ENCODE measurements at regions not wholly inside any gene's neighbourhood (a gene's known extent, or its start where the extent isn't known, plus 50 kb on each side); places are given as distances from the start of the nearest gene placed in this dataset.

DNA sequence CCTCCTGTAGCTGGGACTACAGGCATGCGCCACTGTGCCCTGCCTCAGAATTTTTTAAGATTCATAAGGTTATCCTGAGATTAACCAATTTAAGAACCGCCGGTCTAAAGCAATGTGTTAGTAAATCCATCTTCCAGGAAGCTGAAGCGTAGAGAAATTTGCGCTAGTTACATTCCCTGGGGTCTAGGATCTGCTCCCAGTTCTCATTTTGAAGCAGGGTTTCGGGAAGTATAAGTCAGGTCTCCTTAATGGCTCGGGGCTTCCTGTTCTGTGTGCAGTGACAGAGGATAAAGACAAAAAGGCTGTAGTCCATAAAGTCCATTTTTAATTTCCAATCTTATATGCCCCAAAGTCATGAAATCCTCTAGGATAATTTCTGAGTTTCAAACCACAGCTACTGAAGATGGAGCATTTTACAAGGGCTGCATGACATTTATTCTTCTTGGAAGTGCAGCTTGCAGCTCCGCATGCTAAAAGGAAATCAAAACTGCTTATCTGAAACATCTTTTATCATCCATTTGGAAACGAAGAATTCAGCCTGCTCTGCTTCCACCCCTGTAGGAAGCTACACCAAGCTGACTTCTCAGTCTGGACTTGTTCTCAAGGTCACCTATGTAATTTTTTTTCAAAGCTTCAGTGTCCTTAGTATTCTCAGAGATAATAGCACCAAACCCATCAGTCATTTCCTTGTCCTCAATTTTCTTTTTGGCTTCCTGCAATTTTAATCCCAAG, 326.1 kb downstream of the PRL start:
- H3K4me1 ChIP-seq (ENCODE audit: insufficient read depth, low read length): peaks cover 27% of the 10 kb centered on the region
- no peak for ATAC-seq (ENCODE audit: insufficient read depth, low read depth)

DNA sequence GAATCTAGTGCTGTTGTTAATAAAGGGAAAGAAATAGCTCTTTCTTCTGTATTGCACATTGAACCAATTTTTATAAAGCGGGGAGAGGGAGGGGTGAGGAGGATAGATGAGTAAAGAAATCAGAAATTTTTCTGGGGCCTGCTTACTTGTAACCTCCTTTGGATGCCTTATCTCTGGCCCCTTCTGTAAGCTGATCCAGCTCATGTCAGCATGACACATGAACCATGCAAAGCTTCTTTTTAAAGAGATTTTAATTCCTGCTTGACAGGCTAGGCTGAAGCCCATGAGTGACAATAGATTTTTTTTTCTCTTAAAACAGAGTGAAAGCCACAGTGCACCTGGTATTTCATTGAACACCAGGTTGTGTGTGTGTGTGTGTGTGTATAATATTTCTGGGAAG, 325.3 kb downstream of the PRL start:
- DNase-seq (no peak), ATAC-seq (ENCODE audit: insufficient read depth, low read depth) (peak; percentile 87)
- Histone ChIP-seq H2AFZ (ENCODE audit: low read depth, low read length) (no peak overlapping the region), H3K4me1 (ENCODE audit: insufficient read depth, low read length) (peaks cover 27% of the 10 kb centered on the region), H3K9me3 (ENCODE audit: insufficient read depth, low read length, severe bottlenecking) (no peaks in the 10 kb centered on the region), H3K9ac (ENCODE audit: low read depth, low read length) (peak overlapping the region; percentile 27), H3K4me3 (ENCODE audit: low read depth in 1 of 2, low read length in 2 of 2) (no peak overlapping the region), H3K79me2 (ENCODE audit: insufficient read depth, low read length) (peaks cover 8% of the 10 kb centered on the region; the same call in 1 of the 2 replicates), H3K27me3 (ENCODE audit: insufficient read depth, low read length, poor library complexity) (no peaks in the 10 kb centered on the region), H4K20me1 (ENCODE audit: insufficient read depth, low read length) (no peaks in the 10 kb centered on the region), H3K27ac (ENCODE audit: low read length) (peak overlapping the region; percentile 68), H3K4me2 (ENCODE audit: insufficient read depth, low read length) (peak overlapping the region; percentile 24), H3K36me3 (ENCODE audit: insufficient read depth, low read length) (no peaks in the 10 kb centered on the region)
- TF ChIP-seq, protein P1, sequence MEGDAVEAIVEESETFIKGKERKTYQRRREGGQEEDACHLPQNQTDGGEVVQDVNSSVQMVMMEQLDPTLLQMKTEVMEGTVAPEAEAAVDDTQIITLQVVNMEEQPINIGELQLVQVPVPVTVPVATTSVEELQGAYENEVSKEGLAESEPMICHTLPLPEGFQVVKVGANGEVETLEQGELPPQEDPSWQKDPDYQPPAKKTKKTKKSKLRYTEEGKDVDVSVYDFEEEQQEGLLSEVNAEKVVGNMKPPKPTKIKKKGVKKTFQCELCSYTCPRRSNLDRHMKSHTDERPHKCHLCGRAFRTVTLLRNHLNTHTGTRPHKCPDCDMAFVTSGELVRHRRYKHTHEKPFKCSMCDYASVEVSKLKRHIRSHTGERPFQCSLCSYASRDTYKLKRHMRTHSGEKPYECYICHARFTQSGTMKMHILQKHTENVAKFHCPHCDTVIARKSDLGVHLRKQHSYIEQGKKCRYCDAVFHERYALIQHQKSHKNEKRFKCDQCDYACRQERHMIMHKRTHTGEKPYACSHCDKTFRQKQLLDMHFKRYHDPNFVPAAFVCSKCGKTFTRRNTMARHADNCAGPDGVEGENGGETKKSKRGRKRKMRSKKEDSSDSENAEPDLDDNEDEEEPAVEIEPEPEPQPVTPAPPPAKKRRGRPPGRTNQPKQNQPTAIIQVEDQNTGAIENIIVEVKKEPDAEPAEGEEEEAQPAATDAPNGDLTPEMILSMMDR (IDR thresholded peaks at IDR 0.05; ENCODE audit: borderline replicate concordance, extremely low read depth, low read length, poor library complexity, severe bottlenecking): no peak
- no peak for TF ChIP-seq EZH2 (IDR thresholded peaks at IDR 0.05; ENCODE audit: borderline replicate concordance, low read depth, low read length, severe bottlenecking)

More for the DNA sequence above, 326.1 kb downstream of the PRL start:
- H3K4me3 ChIP-seq (ENCODE audit: low read depth in 1 of 2, low read length in 2 of 2): no peak overlapping the region
- H2AFZ ChIP-seq (ENCODE audit: low read depth, low read length): 0 out of 2 replicates have a peak overlapping the region, but pooled peaks have one; percentile 1
- H3K9me3 ChIP-seq (ENCODE audit: insufficient read depth, low read length, severe bottlenecking): no peaks in the 10 kb centered on the region
- no peak for DNase-seq
- H3K36me3 ChIP-seq (ENCODE audit: insufficient read depth, low read length): no peaks in the 10 kb centered on the region
- no peaks in the 10 kb centered on the region for H3K27me3 ChIP-seq (ENCODE audit: insufficient read depth, low read length, poor library complexity)
- H4K20me1 ChIP-seq (ENCODE audit: insufficient read depth, low read length): 0 out of 2 replicates have a peak, but pooled peaks cover 3% of the 10 kb centered on the region
- H3K27ac ChIP-seq (ENCODE audit: low read length): peak overlapping the region; percentile 68
- H3K79me2 ChIP-seq (ENCODE audit: insufficient read depth, low read length): peaks cover 8% of the 10 kb centered on the region; the same call in 1 of the 2 replicates
- peak overlapping the region; percentile 27 for H3K9ac ChIP-seq (ENCODE audit: low read depth, low read length)
- peak overlapping the region; percentile 24; the same call in 1 of the 2 replicates for H3K4me2 ChIP-seq (ENCODE audit: insufficient read depth, low read length)
- TF ChIP-seq, protein P1 (IDR thresholded peaks at IDR 0.05; ENCODE audit: borderline replicate concordance, extremely low read depth, low read length, poor library complexity, severe bottlenecking): no peak
- no peak for TF ChIP-seq EZH2 (IDR thresholded peaks at IDR 0.05; ENCODE audit: borderline replicate concordance, low read depth, low read length, severe bottlenecking)

DNA sequence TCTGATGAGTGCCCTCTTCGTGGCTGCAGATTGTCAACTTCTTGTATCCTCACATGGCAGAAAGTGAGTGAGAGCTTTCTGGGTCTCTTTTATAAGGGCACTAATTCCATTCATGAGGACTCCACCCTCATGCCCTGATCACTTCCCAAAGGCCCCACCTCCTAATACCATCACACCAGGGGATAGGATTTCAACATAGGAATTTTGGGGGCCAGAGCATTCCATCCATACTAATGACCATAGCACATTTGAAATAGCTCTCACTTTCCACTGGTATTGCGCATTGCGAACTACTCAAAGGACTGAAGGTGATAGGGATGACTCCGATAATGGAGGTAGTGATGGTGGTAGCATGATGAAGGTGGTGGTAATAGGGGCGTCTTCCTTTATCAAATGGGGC, 324.3 kb downstream of the PRL start:
- no peaks in the 10 kb centered on the region for H3K36me3 ChIP-seq (ENCODE audit: insufficient read depth, low read length)
- no peak for DNase-seq
- H3K27me3 ChIP-seq (ENCODE audit: insufficient read depth, low read length, poor library complexity): no peaks in the 10 kb centered on the region
- H3K9me3 ChIP-seq (ENCODE audit: insufficient read depth, low read length, severe bottlenecking): no peaks in the 10 kb centered on the region
- H3K79me2 ChIP-seq (ENCODE audit: insufficient read depth, low read length): peaks cover 8% of the 10 kb centered on the region; the same call in 1 of the 2 replicates
- no peak overlapping the region for H3K4me3 ChIP-seq (ENCODE audit: low read depth in 1 of 2, low read length in 2 of 2)
- H3K4me2 ChIP-seq (ENCODE audit: insufficient read depth, low read length): no peak overlapping the region
- no peak for TF ChIP-seq EZH2 (IDR thresholded peaks at IDR 0.05; ENCODE audit: borderline replicate concordance, low read depth, low read length, severe bottlenecking)
- TF ChIP-seq, protein P1 (IDR thresholded peaks at IDR 0.05; ENCODE audit: borderline replicate concordance, extremely low read depth, low read length, poor library complexity, severe bottlenecking): no peak
- ATAC-seq (ENCODE audit: insufficient read depth, low read depth): no peak
- H3K4me1 ChIP-seq (ENCODE audit: insufficient read depth, low read length): peaks cover 27% of the 10 kb centered on the region
- H4K20me1 ChIP-seq (ENCODE audit: insufficient read depth, low read length): no peaks in the 10 kb centered on the region
- H2AFZ ChIP-seq (ENCODE audit: low read depth, low read length): no peak overlapping the region
- H3K27ac ChIP-seq (ENCODE audit: low read length): peak overlapping the region; percentile 68
- H3K9ac ChIP-seq (ENCODE audit: low read depth, low read length): no peak overlapping the region
